GDM1 (cell line): ENCODE measurements at regions not wholly inside any gene's neighbourhood (a gene's known extent, or its start where the extent isn't known, plus 50 kb on each side); places are given as distances from the start of the nearest gene placed in this dataset.

Source experiments
- DNase-seq: peaks from one replicate; lab custom pipeline; 2025; lab: John Stamatoyannopoulos, UW

DNA sequence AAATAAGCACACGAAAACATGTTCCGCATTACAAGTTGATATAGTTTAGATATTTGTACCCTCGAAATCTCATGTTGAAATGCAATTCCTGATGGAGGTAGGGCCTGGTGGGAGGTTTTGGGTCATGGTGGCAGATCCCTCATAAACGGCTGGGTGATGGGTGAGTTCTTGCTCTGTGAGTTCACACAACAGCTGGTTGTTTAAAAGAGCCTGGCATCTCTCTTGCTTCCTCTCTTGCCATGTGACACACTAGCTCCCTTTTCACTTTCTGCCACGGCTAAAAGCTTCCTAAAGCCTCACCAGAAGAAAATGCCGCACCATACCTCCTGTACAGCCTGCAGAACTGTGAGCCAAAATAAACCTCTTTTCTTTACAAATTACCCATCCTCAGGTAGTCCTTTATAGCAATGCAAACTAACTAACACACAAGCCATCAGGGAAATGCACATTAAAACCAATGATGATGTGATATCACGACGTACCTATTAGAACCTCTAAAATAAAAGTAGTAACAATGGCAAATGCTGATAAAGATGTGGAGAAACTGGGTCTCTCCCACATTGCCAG is 188.5 kb downstream of the ANAPC1 start:
- no peak for DNase-seq

DNA sequence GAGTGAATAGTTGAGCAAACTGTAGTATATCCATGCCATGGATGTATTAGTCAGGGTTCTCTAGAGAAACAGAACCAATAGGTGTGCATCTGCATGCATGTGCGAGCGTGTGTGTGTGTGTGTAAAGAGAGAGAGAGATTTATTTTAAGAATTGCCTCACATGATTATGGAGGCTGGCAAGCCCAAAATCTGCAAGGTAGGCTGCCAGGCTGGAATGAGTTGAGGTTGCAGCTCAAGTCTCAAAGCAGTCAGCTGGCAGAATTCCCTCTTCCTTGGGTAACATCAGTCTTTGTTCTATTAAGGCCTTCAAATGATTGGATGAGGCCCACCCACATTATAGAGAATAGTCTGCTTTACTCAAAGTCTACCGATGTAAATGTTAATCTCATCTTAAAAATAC is 187.8 kb downstream of the ANAPC1 start:
- no peak for DNase-seq

DNA sequence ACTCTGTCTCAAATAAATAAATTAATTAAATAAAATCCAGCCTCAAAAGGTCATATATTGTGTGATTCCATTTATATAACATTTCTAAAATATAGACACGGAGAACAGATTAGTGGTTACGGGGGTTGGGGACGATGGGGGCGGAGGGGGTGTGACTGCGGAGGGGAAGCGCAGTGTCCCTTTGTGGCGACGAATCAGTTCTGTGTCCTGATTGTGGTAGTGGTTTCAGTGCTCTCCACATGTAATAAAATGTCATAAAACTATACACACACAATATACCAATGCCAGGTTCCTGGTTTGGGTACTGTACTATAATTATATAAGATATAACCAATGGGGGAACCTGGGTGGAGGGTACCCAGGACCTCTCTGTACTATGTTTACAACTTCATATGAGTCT is 186.4 kb downstream of the ANAPC1 start:
- DNase-seq: no peak

DNA sequence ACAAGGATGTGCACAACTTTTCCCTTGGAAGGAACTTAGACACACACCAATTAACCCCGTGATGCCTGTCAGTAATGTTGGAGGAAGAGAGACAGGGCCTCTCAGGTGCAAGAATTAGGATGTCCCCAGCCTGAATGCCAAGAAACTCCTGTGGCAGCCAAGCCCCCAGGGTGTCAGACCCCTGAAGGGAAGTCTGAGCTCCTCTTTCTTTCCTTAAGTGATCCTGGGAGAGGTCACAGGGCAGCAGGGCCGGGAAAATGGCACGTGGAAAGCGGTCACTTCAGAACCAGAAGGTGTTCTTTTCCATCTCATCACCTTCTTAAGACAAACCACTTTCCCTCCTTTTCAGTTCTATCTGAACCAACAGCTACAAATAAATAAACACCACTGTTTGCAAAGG is 185.9 kb downstream of the ANAPC1 start:
- DNase-seq: no peak

DNA sequence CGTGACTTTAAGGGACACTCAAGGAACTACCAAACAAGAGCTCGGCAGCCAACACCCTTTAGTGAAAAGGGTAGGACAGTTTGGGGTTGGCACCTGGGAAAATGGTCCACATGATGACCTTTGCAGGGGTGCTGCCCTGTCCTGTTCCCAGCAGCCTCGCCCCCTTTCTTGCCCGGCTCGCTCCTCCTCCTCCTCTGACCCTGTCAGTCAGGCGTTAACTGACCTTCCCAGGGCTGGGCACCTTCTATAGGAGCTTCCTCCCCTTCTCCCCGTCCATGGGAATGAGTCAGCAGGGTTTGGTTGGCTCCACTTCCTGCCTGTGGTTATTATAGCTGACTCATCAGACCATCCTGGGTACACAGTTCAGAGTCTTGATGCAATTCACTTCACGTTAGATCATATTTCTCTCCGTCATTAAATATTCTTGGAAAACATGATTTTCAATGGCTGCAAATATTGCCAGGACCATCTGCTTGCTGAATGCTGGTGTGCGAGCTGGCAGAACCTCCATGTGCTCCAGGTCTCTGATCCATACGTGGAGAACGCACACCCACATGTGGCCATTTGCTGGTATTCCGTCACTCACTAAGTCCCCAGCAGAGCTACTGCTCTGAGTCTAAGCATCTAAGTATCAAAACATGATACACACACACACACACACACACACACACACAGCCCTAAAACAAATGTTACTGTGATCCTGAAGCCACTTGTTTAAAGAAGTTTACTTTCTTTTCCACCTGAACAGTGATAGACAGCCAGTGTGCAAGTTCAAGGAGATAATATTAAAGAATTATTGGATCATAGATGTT is 185.0 kb downstream of the ANAPC1 start:
- peak; percentile 84 for DNase-seq

DNA sequence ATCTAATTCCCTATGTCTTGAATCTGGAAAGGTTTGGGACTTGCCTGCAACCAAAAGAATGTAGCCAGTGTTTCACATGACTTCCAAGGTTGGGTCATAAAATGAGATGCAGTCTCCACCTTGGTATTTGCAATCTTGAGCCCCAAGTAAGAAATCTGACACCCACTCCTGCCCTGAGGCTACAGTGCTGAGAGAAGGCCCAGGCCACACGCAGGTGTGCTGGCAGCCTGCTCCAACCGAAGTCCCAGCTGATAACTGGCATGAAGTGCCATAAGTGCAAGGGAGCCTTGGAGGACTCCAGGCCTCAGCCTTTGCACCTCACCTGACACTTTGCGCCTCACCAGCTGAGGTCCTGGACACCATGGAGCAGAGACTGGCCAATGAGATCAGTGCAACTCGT is 182.7 kb downstream of the ANAPC1 start:
- no peak for DNase-seq

DNA sequence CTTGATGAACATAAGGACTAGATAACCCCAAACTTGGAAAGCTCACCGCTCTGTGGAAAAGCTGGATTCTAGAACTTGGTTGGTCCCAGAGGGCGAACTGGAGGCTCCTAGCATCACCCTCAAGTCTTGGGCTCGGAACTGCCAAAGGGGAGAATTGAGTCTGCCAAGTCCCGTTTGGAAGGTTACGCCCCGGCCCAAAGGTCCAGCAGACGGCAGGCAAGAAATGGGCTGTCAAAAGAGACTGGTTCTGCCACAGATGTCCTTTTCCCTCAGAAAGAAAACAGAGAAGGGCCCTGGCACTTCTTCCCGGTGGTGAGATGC is 182.2 kb downstream of the ANAPC1 start:
- DNase-seq: no peak

DNA sequence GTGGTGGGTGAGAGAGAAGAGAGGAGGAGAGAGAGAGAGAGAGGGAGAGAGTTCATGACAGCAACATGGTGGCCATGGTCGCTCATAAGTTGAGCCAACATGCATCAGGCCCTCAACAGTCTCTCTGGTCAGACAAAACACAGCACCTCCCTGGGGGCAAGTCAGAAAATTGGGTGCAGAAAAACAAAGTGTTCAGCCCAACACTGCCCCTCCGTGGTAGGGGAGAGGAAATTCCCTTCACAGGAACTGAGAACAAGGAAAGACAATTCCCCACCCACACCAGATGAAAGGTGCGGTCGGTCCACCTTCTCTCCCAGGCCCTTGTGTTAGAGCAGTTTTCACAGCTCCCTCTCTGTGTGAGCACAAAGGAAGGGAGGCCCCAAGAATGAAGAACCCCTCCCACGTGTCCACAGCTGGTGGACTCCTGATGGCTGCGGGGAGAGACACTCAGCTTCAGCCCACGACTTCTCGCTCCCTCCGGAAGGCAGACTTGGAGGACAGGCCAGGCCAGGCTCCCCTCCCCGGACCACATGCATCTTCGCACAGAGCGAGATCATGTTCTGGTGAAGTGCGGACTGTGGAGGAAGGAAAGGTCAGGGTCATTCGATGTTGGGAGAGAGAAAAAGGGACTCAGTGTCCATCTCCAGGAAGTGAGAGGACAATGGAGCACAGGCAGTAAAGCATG is 181.7 kb downstream of the ANAPC1 start:
- peak; percentile 45 for DNase-seq

DNA sequence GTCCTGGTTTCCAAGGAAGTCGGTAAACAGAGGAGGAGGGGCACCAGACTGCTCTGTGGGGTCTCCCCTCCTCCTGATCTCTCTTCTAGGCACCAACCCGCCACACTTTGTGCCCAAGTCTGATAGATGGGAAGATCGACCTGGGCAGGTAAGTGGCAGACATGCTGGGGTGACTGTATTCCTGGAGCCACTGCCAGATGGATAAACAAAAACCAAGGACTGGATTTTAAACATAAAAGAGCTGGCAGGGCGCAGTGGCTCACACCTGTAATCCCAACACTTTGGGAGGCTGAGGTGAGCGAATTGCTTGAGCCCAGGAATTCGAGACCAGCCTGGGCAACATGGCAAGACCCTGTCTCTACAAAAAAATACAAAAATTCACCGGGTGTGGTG is 181.2 kb downstream of the ANAPC1 start:
- no peak for DNase-seq

DNA sequence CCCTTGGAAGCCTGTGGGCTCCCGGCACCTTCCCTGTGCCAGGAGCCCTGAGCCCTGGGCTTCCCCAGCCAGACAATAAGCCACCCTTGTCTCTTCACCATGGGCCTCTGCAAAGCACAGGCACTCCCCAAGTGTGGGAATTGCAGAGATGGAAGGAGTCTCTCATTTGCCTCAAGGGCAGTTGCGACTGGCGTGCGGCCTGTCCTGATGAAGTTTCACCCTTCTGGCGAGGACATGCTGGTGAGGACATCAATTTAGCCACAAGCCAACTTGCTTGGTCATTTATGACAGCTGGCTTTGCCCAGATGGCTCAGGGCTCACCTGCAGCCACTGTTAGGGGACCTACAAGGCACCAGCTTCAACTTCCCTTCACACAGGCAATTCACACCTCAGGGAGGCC is 180.2 kb downstream of the ANAPC1 start:
- no peak for DNase-seq

DNA sequence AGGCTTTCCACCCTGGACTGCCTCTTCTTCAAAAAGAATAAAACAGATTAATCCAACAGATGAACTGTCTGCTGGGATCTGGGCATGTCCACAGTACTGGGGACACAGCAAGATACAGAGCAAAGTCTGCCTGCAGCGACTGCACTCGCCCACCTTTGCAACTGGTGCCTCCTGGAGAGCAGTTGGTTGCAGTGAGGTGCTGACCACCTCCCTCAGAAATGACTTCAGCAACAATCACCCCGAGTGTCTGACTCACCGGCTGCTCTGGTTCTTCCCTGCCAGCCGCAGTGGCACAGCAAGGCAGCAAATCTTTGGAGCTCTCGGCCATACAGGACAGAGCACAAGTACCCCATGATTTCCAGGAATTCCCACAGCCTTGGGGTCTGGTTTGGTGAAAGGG is 179.7 kb downstream of the ANAPC1 start:
- DNase-seq: no peak

DNA sequence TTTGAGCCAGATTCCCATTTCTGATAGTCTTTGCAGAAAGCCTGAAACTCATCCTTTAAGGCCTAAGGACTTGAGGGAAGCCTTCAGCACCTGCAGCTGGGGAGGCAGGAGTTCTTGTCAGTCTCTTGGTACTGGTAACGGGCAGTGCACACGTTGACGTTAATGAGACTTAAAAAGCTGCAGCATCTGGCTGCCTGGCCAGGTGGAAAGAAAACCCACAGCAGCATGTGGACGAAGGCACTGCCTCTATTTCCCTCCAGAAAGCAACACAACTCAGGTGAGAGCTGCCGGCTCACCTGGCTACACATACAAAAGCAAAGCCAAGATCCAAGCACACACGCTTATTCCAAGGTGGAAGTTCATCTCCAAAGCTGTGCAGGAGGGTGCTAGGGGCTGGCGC is 178.8 kb downstream of the ANAPC1 start:
- DNase-seq: no peak

DNA sequence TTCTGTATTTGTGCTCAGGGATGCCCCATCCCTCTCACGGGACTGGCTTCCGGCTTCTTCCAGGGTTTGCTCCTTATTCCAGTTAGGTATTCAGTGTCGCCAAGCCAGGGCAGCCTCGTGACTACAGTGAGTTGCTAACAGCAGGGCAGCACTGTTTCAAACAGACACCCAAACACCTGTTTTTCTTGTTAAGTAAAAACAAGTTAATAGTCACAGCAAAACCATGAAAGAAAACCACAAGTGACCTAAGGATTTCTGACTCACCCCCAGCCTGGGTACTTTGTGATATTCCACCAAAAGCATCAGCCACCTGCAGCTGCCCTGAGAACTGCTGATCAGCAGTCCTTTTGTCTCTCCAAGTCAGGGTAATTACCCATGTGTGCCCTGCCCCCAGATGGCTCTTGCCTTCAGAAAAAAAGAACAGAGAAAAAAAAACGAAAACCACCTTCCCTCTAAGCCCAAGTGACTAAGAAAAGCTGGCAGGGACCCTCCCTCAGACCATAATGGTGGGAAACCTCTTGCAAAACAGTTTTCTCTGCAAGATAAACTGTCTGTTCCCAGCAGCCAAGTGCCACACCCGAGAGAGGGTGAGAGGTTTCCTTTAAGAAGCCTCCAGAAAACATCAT is 178.2 kb downstream of the ANAPC1 start:
- no peak for DNase-seq

DNA sequence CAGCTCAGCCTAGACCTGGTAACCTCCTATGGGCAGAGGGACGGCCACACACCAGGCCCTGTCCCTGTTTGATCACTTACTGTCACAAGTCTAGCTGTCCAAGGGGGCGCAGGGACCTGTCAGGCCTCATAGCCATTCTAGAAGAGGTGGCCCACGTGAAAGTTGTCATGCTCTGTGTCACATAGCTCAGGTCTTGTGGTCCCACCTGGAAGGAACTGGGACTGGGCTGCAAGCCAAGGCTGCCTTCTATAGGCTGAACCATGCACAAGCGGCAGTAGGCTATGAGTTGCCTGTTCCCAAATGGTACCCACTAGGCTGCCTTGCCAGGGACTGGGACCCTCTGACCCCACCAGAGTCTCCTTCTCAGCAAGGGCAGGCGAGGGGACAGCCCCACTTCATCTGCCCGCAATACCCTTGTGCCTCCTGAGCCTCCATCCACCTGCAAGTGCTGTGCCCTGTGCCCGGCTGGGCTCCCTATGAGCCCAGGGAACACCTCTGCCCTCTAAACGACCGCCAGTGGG is 177.5 kb downstream of the ANAPC1 start:
- DNase-seq: no peak

DNA sequence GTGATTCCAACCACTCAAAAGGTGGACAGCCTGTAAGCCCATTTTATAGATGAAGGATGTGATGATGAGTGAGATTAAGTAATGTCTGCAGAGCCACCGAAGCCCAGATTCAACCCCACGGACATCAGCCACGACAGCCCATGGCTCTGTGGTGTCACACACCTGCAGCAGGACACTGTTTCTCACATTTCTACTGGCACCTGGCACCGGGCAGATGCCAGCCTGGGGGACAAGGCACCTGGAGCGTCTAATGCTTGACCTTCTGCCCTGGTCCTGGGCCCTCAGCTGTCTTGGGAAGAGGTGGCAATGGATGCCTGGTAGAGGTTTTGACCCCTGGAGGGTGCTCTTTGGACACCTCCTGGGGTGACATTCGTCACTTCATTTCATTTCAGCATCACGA is 176.3 kb downstream of the ANAPC1 start:
- no peak for DNase-seq

DNA sequence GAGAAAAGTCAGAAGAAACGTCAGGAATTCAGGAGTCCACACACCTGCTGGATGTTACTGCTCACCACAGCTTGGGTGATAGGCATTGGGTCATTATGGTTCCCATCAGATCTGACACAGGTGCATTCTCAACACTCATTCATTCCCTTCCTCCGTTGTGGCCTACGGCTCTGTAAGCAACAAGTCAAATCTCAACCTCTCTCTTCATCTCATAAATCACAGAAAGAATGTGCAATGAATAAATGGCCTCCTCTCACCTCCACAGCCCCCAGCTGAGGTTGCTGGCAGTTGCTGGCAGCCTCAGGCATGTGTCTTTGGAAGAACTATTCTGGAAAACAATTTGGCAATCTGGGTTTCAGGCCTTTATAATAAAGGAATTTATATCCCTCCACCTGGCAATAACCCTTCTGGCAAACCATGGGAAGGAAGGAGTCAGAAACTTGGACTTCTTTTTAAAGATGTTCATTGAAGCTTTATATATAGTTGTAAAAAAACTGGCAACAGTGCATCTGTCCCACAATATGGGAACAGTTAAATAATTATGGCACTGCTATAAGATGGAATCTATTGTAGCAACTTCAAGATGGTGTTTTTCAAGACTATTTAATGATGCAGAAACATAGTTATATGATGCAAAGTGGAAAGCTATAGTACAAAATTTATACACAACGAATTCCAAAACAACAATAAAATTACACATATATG is 175.4 kb downstream of the ANAPC1 start:
- no peak for DNase-seq

DNA sequence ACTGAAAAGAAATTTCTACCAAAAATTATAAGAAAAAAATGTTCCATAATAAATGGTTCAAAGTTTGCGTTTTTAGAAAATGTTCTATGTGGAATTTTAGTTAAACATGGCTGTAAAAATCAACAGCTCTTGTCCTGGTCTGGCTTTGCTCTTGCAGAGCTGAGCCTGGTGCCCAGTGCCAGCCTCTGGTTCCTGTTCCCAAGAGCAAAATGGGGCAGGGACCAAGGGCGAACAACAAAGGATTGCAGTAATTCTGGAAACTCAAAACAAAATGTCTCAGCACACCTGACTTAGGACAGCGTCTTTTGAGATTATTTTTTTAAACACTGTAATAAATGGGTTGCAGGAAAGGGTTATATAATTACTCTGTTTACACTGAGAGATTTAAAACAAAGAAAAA is 174.7 kb downstream of the ANAPC1 start:
- DNase-seq: no peak

DNA sequence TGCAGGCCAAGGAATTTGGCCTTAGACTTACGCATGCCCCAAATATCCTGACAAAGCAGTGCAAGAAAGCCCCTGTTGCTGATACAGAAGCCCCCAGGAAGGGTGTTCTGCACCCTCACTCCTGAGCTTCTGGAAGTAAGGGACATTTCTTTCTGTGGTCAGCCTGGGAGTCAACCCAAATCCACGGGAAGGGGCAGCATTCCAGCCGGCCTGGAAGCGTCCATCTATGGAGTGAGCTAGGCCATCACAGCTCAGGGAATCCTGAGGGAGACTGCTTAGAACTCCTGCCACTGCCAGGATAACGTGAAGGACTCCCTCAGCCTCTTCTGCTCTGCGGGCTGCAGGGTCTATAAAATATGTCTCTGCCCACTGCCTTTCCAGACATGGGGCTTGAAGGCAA is 173.9 kb downstream of the ANAPC1 start:
- DNase-seq: no peak

DNA sequence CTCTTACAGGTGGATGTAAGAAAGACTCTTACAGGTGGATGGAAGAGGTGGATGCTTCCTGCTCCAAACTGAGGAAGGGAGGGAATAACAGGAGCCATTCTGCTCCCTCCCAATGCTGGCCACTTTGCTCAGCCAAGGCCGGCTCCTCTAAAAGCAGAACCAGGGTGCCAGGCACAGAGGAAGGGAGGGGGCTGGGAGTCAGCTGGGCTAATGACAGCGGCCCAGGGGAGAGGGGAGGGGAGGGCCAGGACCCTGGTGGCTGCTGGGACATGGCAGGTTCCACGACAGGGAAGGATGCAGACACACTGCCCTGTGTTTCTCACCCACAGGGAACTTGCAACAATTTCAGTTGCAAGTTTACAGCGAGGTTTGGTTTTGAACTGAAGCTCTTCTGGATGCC is 173.4 kb downstream of the ANAPC1 start:
- no peak for DNase-seq

DNA sequence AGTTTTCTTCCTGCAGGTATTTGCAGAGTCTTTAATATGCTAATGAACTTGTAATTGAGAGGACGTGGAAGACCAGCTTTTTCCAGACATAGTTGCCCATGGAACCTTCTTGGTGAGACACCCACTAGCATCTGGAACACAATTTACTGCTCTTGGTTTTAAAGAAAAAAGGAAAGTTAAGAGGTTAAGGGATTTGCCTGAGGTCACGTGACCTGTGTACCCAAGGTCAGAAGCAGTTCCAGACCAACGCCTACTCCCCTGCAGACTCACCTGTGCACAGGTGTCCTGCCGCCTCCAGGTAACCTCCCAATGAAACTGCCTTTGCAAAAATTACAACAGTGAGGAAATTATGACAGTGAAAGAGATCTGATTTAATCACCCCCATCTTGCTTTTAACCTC is 172.7 kb downstream of the ANAPC1 start:
- no peak for DNase-seq

DNA sequence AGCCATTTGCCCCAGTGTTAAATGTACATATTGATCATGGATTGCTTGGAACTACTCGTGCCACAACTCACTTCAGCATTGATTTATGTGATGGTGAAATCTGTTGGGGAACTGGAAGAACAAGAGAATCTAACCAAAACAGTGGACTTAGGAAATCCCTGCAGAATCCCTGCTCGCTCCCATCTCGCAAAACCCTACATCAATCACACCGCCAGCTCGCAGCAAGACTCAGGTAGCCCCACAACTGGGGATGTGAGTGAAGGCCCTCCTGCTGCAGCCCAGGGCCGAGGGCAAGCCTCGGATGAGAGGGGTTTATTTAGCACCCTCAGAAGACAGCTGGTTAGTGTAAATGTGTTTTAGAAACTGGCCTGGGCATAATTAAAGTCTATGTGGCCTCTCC is 171.6 kb downstream of the ANAPC1 start:
- DNase-seq: no peak

DNA sequence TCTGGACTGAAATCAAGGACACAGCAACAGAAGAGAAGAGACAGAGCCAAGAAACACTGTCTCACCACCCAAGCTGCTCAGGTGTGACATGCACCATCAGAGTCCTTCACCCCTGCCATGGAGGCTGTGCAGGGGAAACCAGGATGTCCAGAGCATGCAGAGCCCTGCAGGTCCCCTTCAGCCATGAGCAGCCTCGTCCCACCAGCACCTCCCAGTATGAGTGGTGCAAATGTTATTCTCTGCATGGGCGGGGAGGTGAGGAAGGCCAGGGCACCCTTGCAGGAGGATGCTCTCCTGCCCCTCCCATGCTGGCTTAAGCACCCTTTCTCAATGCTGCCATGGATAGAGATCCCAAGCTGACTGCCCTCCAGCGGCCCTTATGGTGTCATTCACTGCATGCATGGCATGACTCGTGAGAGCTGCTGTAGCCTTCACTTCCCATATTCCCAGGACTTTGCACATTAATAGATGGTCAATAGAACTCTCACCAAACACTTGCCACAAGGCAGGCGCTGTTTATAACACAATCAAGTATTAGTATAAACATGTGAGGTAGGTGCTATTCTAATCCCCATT is 171.0 kb downstream of the ANAPC1 start:
- no peak for DNase-seq
